Fibroblast of lung (primary cell): ENCODE measurements at regions not wholly inside any gene's neighbourhood (a gene's known extent, or its start where the extent isn't known, plus 50 kb on each side); places are given as distances from the start of the nearest gene placed in this dataset.

Experiments used
- DNase-seq, 2 donors: peaks; one replicate each; pipeline versions ENCODE4 v3.0.0 to v3.0.0-alpha.2; 2010; ENCODE audit warnings: low read depth in 2 of 2
- H2AFZ ChIP-seq: 2 replicates; pipeline ENCODE4 v1.5.1; 2012; ENCODE audit warnings: low read length, control low read depth, inconsistent platforms
- H3K27ac ChIP-seq: 2 replicates; pipeline ENCODE4 v1.5.1; 2011; ENCODE audit warnings: low read length, control low read depth; ENCODE audit not compliant: insufficient read depth
- H3K27me3 ChIP-seq: 2 replicates; pipeline ENCODE4 v1.5.1; 2011; ENCODE audit warnings: mild to moderate bottlenecking, low read length; ENCODE audit not compliant: control insufficient read depth, insufficient read depth
- H3K36me3 ChIP-seq: 2 replicates; pipeline ENCODE4 v1.5.1; 2011; ENCODE audit warnings: low read length; ENCODE audit not compliant: control insufficient read depth, insufficient read depth
- H3K4me1 ChIP-seq: 2 replicates; pipeline ENCODE4 v1.5.1; 2011; ENCODE audit warnings: low read length; ENCODE audit not compliant: control insufficient read depth, insufficient read depth; ENCODE audit errors: extremely low read depth
- H3K4me2 ChIP-seq: 2 replicates; pipeline ENCODE4 v1.5.1; 2011; ENCODE audit warnings: low read length, control low read depth; ENCODE audit not compliant: insufficient read depth; ENCODE audit errors: extremely low read depth
- H3K4me3 ChIP-seq, 4 experiments: fragments of 200-600 bp in 1 of 4; sonication (generic) in 1 of 4; replicated peaks in 1 of 4; 2 replicates each; pipeline ENCODE4 v1.5.1; 2011 to 2016; ENCODE audit warnings: low read length in 4 of 4, low read depth in 3 of 4, mild to moderate bottlenecking in 3 of 4, control low read depth in 2 of 4, inconsistent platforms in 1 of 4, mixed read lengths in 1 of 4; ENCODE audit not compliant: insufficient read depth in 1 of 4; ENCODE audit errors: control extremely low read depth in 1 of 4
- H3K79me2 ChIP-seq: 2 replicates; pipeline ENCODE4 v1.5.1; 2012; ENCODE audit warnings: mild to moderate bottlenecking, low read length, inconsistent platforms; ENCODE audit not compliant: control insufficient read depth, insufficient read depth
- H3K9ac ChIP-seq: 2 replicates; pipeline ENCODE4 v1.5.1; 2011; ENCODE audit warnings: mild to moderate bottlenecking, low read length, control low read depth; ENCODE audit not compliant: insufficient read depth
- H3K9me3 ChIP-seq: 2 replicates; pipeline ENCODE4 v1.5.1; 2012; ENCODE audit warnings: low read depth, low read length; ENCODE audit not compliant: control insufficient read depth, insufficient read depth
- H4K20me1 ChIP-seq: 2 replicates; pipeline ENCODE4 v1.5.1; 2011; ENCODE audit warnings: low read length; ENCODE audit not compliant: control insufficient read depth, insufficient read depth; ENCODE audit errors: extremely low read depth
- CTCF ChIP-seq, 2 donors: IDR thresholded peaks in 1 of 2; conservative IDR thresholded peaks in 1 of 2; 1 replicate in 1 of 2; 2 replicates in 1 of 2; pipeline ENCODE4 v1.5.1; 2011 to 2012; ENCODE audit warnings: low read length in 2 of 2, control low read depth in 1 of 2, inconsistent platforms in 1 of 2, low read depth in 1 of 2, mild to moderate bottlenecking in 1 of 2
- EZH2 ChIP-seq: IDR thresholded peaks from 2 replicates; pipeline ENCODE4 v1.5.1; 2012; ENCODE audit warnings: low read length, control low read depth, mild to moderate bottlenecking; ENCODE audit errors: missing control alignments

- no peak overlapping the region for H3K4me3 ChIP-seq
- TF ChIP-seq EZH2 (no peak), CTCF (conservative IDR thresholded peaks at IDR 0.05 in 1 of 2, IDR thresholded peaks at IDR 0.05 in 1 of 2; ENCODE audit: low read depth in 1 of 2, low read length in 2 of 2) (no peak)
- H3K79me2 ChIP-seq: no peaks in the 10 kb centered on the region
- H3K27ac ChIP-seq: no peak overlapping the region
- no peaks in the 10 kb centered on the region for H3K27me3 ChIP-seq
- no peaks in the 10 kb centered on the region for H3K9me3 ChIP-seq
- H3K4me1 ChIP-seq: no peaks in the 10 kb centered on the region
- H3K4me2 ChIP-seq: no peak overlapping the region
- no peak overlapping the region for H3K9ac ChIP-seq
- DNase-seq: no peak
- no peak overlapping the region for H2AFZ ChIP-seq
- no peaks in the 10 kb centered on the region for H4K20me1 ChIP-seq
- no peaks in the 10 kb centered on the region for H3K36me3 ChIP-seq
Observed at GRCh38 chr10:128534686-128535085, 408.5 kb upstream of the MKI67 start.

GRCh38 chr10:128536259-128536658 lies 410.0 kb upstream of the MKI67 start:
- Histone ChIP-seq H3K4me1 (no peaks in the 10 kb centered on the region), H4K20me1 (no peaks in the 10 kb centered on the region), H3K27ac (no peak overlapping the region), H3K4me2 (no peak overlapping the region), H3K36me3 (no peaks in the 10 kb centered on the region), H3K9ac (no peak overlapping the region), H3K9me3 (no peaks in the 10 kb centered on the region), H3K4me3 (no peak overlapping the region), H3K79me2 (no peaks in the 10 kb centered on the region), H3K27me3 (no peaks in the 10 kb centered on the region), H2AFZ (no peak overlapping the region)
- TF ChIP-seq EZH2: no peak
- DNase-seq: no peak

- no peaks in the 10 kb centered on the region for H3K9me3 ChIP-seq
- no peaks in the 10 kb centered on the region for H3K4me1 ChIP-seq
- no peaks in the 10 kb centered on the region for H3K79me2 ChIP-seq
- no peaks in the 10 kb centered on the region for H4K20me1 ChIP-seq
- no peak for DNase-seq
- H3K27me3 ChIP-seq: no peaks in the 10 kb centered on the region
- no peak overlapping the region for H2AFZ ChIP-seq
- no peaks in the 10 kb centered on the region for H3K36me3 ChIP-seq
- TF ChIP-seq CTCF (conservative IDR thresholded peaks at IDR 0.05 in 1 of 2, IDR thresholded peaks at IDR 0.05 in 1 of 2; ENCODE audit: low read depth in 1 of 2, low read length in 2 of 2) (no peak), EZH2 (no peak)
- no peak overlapping the region for H3K4me2 ChIP-seq
- H3K4me3 ChIP-seq: no peak overlapping the region
- H3K9ac ChIP-seq: no peak overlapping the region
- no peak overlapping the region for H3K27ac ChIP-seq
Observed at GRCh38 chr10:128537834-128538330, 411.7 kb upstream of the MKI67 start.
